ENCODE measurements at regions not wholly inside any gene's neighbourhood (a gene's known extent, or its start where the extent isn't known, plus 50 kb on each side); places are given as distances from the start of the nearest gene placed in this dataset.

- no peak for DNase-seq (ENCODE audit: extremely low read depth, low read depth)
Measured at GRCh38 chr5:2010940-2011339, 128.2 kb upstream of the IRX4 start.

GRCh38 chr5:2009986-2010914, 127.5 kb upstream of the IRX4 start:
- DNase-seq (ENCODE audit: extremely low read depth, low read depth) = no peak

- no peak for DNase-seq (ENCODE audit: extremely low read depth, low read depth)
Measured at GRCh38 chr5:2008851-2009629, 126.3 kb upstream of the IRX4 start.

- no peak for DNase-seq (ENCODE audit: extremely low read depth, low read depth)
Measured at GRCh38 chr5:2007878-2008501, 125.3 kb upstream of the IRX4 start.

GRCh38 chr5:2007496-2007877, 124.8 kb upstream of the IRX4 start:
- no peak for DNase-seq (ENCODE audit: extremely low read depth, low read depth)

- no peak for DNase-seq (ENCODE audit: extremely low read depth, low read depth)
Measured at GRCh38 chr5:2006971-2007291, 124.2 kb upstream of the IRX4 start.

GRCh38 chr5:2006193-2006970, 123.7 kb upstream of the IRX4 start:
- no peak for DNase-seq (ENCODE audit: extremely low read depth, low read depth)

- no peak for DNase-seq (ENCODE audit: extremely low read depth, low read depth)
Measured at GRCh38 chr5:2005101-2006041, 122.6 kb upstream of the IRX4 start.

- no peak for DNase-seq (ENCODE audit: extremely low read depth, low read depth)
Measured at GRCh38 chr5:2003690-2004365, 121.1 kb upstream of the IRX4 start.

GRCh38 chr5:2003206-2003605, 120.5 kb upstream of the IRX4 start:
- DNase-seq (ENCODE audit: extremely low read depth, low read depth) = no peak

GRCh38 chr5:2001300-2001699, 118.6 kb upstream of the IRX4 start:
- no peak for DNase-seq (ENCODE audit: extremely low read depth, low read depth)

GRCh38 chr5:2000591-2000990, 117.9 kb upstream of the IRX4 start:
- no peak for DNase-seq (ENCODE audit: extremely low read depth, low read depth)

GRCh38 chr5:1999794-2000193, 117.1 kb upstream of the IRX4 start:
- no peak for DNase-seq (ENCODE audit: extremely low read depth, low read depth)

- DNase-seq (ENCODE audit: extremely low read depth, low read depth) = no peak
Measured at GRCh38 chr5:1998716-1999317, 116.1 kb upstream of the IRX4 start.

- DNase-seq (ENCODE audit: extremely low read depth, low read depth) = no peak
Measured at GRCh38 chr5:1998348-1998669, 115.6 kb upstream of the IRX4 start.

- DNase-seq (ENCODE audit: extremely low read depth, low read depth) = no peak
Measured at GRCh38 chr5:1997640-1998347, 115.1 kb upstream of the IRX4 start.

GRCh38 chr5:1995491-1995890, 112.8 kb upstream of the IRX4 start:
- no peak for DNase-seq (ENCODE audit: extremely low read depth, low read depth)

- DNase-seq (ENCODE audit: extremely low read depth, low read depth) = no peak
Measured at GRCh38 chr5:1987471-1987870, 104.7 kb upstream of the IRX4 start.
